ENCODE measurements at regions not wholly inside any gene's neighbourhood (a gene's known extent, or its start where the extent isn't known, plus 50 kb on each side); places are given as distances from the start of the nearest gene placed in this dataset.

GRCh38 chr2:57100436-57100835 lies 916.6 kb downstream of the CCDC85A start:
- TF ChIP-seq, protein P1, sequence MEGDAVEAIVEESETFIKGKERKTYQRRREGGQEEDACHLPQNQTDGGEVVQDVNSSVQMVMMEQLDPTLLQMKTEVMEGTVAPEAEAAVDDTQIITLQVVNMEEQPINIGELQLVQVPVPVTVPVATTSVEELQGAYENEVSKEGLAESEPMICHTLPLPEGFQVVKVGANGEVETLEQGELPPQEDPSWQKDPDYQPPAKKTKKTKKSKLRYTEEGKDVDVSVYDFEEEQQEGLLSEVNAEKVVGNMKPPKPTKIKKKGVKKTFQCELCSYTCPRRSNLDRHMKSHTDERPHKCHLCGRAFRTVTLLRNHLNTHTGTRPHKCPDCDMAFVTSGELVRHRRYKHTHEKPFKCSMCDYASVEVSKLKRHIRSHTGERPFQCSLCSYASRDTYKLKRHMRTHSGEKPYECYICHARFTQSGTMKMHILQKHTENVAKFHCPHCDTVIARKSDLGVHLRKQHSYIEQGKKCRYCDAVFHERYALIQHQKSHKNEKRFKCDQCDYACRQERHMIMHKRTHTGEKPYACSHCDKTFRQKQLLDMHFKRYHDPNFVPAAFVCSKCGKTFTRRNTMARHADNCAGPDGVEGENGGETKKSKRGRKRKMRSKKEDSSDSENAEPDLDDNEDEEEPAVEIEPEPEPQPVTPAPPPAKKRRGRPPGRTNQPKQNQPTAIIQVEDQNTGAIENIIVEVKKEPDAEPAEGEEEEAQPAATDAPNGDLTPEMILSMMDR (IDR thresholded peaks at IDR 0.05; ENCODE audit: borderline replicate concordance, control extremely low read depth, extremely low read depth, insufficient read depth, missing control alignments), result no peak
- in situ Hi-C loops (cut with MboI; ENCODE audit: low sequenced_read_pairs, unreplicated experiment), result no loop called here

GRCh38 chr2:57105694-57106093 lies 921.9 kb downstream of the CCDC85A start:
- no peak for DNase-seq (ENCODE audit: low spot score)
- in situ Hi-C loops (cut with MboI; ENCODE audit: low sequenced_read_pairs, unreplicated experiment), result no loop called here

More at GRCh38 chr2:57100436-57100835, 916.6 kb downstream of the CCDC85A start:
- DNase-seq (ENCODE audit: low spot score), result no peak

GRCh38 chr2:57107353-57107752 lies 923.6 kb downstream of the CCDC85A start:
- in situ Hi-C loops (cut with MboI; ENCODE audit: low sequenced_read_pairs, unreplicated experiment), result no loop called here
- no peak for DNase-seq (ENCODE audit: low spot score)
- TF ChIP-seq, protein P1 (IDR thresholded peaks at IDR 0.05; ENCODE audit: borderline replicate concordance, control extremely low read depth, extremely low read depth, insufficient read depth, missing control alignments), result no peak

More at GRCh38 chr2:57105694-57106093, 921.9 kb downstream of the CCDC85A start:
- TF ChIP-seq, protein P1 (IDR thresholded peaks at IDR 0.05; ENCODE audit: borderline replicate concordance, control extremely low read depth, extremely low read depth, insufficient read depth, missing control alignments), result no peak

DNA sequence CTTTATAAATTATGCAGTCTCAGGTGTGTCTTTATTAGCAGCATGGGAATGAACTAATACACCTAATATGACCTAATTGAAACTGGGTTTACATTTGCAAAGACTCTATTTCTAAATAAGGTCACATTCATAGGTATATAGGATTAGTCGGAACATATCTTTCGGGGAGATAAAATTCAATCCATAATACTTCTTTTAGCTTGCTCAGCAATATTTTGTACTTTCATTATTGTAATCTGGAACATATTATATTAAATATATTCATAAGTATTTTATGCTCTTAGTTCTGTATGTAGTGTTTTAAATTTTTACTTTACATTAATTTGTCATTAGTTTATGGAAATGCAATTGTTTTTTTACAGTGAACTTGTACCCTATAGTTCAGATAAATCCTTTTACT lies 927.7 kb downstream of the CCDC85A start:
- no peak for DNase-seq (ENCODE audit: low spot score)
- TF ChIP-seq, protein P1 (IDR thresholded peaks at IDR 0.05; ENCODE audit: borderline replicate concordance, control extremely low read depth, extremely low read depth, insufficient read depth, missing control alignments), result no peak
- in situ Hi-C loops (cut with MboI; ENCODE audit: low sequenced_read_pairs, unreplicated experiment), result no loop called here

- TF ChIP-seq, protein P1 (IDR thresholded peaks at IDR 0.05; ENCODE audit: borderline replicate concordance, control extremely low read depth, extremely low read depth, insufficient read depth, missing control alignments), result no peak
- no peak for DNase-seq (ENCODE audit: low spot score)
- in situ Hi-C loops (cut with MboI; ENCODE audit: low sequenced_read_pairs, unreplicated experiment), result no loop called here
These were observed 927.5 kb upstream of the VRK2 start for GRCh38 chr2:57119141-57119540.

DNA sequence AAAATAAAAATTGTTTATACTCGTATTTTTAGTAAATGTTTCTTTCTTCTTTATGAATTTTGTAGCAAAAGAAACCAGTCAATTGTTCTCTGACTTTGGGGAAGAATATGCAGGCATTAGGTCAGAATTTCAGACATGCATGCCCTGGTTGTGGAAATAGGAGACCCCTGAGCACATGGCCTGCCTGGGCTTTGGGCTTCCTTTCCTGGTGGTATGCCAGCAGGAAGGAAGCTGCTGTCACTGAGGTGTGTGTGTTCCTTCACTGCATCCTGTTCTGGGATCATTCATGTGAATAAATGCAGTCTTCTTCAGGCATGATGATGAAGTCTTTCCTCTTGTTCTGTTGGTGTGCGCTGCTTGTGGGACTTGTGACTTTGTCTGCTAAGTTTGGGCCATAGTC lies 920.2 kb upstream of the VRK2 start:
- TF ChIP-seq, protein P1 (IDR thresholded peaks at IDR 0.05; ENCODE audit: borderline replicate concordance, control extremely low read depth, extremely low read depth, insufficient read depth, missing control alignments), result no peak
- in situ Hi-C loops (cut with MboI; ENCODE audit: low sequenced_read_pairs, unreplicated experiment), result no loop called here
- DNase-seq (ENCODE audit: low spot score), result no peak

DNA sequence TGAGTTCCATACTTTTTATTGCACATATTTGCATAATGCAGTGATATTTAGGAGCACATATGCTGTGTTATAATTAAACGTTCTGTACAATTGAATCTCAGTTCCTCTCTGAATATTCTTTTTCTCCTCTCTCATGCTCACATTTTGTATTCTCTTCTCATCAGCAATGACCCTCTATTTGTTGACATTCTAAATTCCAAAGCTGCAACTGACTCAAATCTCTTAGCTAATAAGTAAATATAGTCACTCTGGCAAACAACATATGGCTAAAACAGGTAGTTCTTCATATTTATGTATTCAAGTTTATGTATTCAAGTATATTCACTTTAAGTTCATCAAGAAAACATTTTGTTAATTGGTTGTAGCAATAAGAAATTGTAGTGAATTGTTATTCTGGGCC lies 907.4 kb upstream of the VRK2 start:
- DNase-seq (ENCODE audit: low spot score), result no peak
- in situ Hi-C loops (cut with MboI; ENCODE audit: low sequenced_read_pairs, unreplicated experiment), result no loop called here
- TF ChIP-seq, protein P1 (IDR thresholded peaks at IDR 0.05; ENCODE audit: borderline replicate concordance, control extremely low read depth, extremely low read depth, insufficient read depth, missing control alignments), result no peak

All from GM13976 (cell line).